Daoy (cell line): ENCODE measurements at regions not wholly inside any gene's neighbourhood (a gene's known extent, or its start where the extent isn't known, plus 50 kb on each side); places are given as distances from the start of the nearest gene placed in this dataset.

Experiments used
- DNase-seq: peaks from one replicate; pipeline ENCODE4 v3.0.0-alpha.2; 2015; ENCODE audit warnings: low read depth

DNA sequence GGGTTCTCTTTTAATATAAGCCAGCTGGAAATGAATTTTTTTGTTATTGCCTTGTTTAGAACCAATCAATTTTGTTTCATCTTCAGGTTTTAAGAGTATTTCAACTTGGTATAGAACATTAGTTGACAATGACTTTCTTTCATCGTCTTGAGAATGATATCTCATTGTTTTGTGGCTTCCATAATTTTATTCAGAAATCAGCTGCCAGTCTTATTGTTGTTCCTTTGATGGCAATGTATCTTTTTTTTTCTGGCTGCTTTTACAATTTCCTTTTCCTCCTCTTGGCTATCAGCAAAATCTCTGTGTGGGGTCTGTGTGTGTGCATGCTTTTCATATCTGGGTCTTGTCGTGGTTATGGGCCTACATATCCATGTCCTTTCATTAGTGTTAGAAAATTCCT lies 1536.4 kb upstream of the TENM3 start:
- no peak for DNase-seq

DNA sequence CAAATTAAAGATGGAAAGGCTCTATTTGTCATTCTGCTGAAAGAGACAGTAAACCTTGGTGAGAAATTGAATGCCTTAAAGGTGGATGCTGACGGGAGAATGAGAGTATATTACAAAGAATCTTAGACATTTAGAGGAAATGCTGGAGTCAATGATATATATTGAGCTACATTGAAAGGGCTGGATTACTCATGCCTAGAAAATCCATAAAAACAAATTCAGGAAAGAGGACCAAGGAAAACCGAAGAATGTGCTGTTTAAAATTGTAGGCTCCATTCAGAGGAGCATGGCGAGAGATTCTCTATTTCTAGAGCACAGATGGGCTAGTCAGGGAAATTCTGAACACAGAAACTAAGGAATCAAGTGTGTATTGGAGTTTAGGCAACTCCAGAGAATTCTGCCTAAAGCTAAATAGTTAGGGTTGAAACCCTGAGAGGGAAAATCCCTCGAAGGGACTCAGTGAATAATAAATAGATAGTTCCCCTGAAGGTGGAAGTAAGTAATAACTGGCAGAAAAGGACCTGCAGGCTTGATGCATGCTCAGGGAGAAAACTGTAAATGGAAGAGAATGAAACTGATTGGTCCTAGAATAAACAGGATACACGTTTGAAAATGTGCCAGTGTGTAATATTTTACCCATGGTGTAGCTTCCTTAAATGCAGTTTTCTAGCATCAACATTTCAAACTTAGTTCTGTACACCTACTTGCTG lies 1532.4 kb upstream of the TENM3 start:
- DNase-seq: no peak

DNA sequence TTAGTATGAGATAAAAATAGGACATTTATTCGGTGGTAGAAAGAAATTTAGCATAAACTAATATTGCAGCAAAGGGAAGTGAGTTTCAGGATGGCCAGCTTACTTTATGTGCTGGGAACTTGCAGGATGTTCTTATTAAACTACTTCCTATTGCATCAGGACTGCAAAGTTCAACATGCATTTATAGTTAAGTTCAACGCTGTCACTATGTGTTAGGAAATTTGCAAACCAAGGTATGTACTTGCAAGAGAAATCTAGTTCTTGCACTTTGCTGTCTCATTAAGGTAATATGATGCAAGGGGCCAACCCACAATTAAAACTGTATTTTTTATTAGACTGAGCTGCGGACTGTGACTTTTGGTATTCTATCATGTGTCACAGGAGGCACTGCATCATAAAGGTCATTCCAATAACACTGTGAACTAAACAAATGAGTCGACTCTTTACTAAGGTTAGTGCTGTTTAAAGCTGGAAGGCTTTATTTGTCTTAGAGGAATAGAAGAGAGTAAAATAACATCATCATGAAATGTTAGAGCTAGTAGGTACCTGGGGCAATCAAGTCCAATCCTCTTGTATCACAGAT lies 1525.7 kb upstream of the TENM3 start:
- DNase-seq: no peak

DNA sequence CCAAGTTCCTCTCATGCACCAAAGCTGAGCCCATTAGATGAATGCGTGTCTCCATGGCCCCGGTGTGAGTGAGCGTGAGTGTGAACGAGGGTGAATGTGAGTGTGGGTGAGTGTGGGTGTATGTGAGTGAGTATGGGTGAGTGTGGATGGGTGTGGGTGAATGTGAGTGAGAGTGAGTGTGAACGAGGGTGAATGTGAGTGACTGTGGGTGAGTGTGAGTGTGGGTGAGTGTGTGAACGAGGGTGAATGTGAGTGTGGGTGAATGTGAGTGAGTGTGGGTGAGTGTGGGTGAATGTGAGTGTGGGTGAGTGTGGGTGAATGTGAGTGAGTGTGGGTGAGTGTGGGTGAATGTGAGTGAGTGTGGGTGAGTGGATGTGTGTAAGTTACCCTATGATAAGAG lies 1521.8 kb upstream of the TENM3 start:
- DNase-seq: no peak

DNA sequence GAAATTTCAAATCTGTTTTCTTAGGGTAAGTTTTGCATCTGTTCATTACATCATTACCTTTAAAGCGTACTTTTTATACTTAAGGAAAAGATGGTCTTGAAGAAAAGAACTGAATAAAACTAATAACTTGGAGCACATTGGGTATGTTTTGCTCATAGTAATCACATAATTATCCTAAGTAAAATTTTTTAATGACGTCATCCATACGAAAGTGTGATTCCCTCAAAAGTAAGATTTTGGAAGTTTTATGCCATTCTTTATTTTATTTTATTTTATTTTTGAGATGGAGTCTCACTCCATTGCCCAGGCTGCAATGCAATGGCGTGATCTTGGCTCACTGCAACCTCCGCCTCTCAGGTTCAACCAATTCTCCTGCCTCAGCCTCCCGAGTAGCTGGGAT lies 1516.6 kb upstream of the TENM3 start:
- no peak for DNase-seq

DNA sequence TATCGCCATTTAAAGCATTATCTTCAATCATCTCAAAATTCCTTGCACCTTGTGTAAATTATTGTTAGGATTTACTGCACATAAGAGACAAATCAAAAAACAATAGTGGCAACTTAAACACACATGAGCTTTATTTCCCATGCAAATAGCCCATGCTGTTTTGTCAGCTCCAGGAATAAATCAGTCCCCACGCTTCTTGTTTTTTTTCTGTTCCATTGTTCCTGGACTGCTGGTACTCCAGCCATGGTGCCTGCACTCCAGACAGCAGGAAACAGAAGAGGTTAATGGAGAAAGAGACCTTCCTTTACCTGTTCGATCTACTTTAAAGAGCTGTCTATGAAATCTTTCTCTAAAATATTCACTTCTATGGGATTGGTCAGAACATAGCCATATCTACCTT lies 1515.7 kb upstream of the TENM3 start:
- no peak for DNase-seq

DNA sequence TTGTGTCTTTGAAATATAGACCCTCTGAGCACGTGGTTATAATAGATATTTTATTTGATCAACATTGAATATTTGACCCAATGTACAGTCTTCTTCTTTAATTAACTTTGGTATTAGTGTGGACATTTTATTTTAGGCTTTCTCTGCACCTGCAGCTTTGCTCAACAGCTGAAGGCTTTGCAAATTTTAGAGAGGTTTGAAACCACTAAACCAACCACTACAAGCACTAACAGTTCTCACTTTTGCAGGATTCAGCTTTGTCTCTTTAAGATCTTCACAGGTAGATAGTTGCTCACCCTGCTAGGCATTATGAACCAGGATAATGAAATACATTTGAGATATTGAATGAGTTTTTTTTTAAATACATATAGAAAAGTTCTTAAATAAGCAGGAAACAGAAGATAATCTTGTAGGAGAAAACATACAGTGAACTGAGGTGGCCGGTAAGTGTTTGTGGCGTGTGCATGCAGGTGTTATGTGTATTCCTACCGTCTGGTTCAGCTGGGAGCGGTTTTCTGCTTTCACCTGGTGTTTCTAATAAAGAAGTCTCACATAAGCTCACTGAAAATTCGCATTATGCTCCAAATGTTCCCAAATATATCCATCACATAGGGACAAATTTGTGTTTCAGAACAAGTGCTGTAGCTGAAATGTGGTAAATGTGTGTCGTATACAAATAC lies 1508.3 kb upstream of the TENM3 start:
- no peak for DNase-seq

DNA sequence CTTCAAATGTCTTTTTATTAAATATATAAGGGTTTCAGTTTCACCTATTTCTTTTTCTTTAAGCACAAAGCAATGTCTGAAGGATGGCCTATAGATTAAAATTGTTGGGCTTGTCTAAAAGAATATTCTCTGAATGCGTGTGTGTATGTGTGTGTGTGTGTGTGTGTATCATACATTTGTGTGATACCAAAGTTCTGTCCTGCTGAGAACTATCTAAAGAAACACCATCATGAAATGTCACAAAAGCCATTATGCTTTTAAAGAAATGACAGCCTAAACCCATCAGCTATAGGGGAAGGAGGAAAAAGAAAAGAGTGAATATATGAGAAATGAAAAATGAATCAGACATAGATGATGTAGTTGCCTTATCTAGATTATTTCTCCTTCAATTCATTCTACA lies 1501.5 kb upstream of the TENM3 start:
- DNase-seq: no peak

DNA sequence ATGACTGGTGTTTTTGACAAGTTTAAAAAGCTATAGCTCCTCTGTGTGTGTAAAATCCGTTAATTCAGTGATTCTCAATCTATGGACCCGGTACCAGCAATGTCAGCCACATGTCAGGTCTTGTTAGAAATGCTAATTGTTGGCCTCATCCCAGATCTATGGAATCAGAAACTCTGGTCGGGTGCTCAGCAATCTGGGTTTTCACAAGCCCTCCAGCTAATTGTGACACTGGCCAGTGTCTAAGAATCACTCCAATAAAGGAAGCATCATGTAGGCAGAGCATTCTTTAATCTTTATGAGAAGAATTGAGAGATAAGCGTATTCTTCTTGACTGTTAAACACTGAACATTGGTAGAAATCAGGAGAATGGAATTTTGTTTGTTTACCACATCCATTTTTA lies 1498.2 kb upstream of the TENM3 start:
- DNase-seq: no peak

DNA sequence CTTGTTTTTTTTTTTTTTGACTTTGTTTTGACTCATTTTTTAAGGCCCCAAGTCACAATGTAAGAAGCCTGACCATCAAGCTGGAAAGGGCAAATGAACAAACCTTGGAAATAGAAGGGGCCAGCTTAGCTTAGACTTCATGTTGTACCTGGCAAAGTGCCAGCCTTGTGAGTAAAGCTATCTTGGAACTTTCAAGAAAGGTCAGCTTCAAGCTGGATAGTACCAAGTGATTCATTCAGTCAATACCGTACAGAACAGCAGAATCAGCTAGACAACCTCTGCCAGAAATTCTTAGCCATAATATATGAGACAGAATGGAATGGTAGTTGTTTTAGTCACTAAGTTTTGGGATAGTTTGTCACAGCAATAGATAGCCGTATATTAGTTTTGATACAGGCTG lies 1492.2 kb upstream of the TENM3 start:
- DNase-seq: peak; percentile 22

DNA sequence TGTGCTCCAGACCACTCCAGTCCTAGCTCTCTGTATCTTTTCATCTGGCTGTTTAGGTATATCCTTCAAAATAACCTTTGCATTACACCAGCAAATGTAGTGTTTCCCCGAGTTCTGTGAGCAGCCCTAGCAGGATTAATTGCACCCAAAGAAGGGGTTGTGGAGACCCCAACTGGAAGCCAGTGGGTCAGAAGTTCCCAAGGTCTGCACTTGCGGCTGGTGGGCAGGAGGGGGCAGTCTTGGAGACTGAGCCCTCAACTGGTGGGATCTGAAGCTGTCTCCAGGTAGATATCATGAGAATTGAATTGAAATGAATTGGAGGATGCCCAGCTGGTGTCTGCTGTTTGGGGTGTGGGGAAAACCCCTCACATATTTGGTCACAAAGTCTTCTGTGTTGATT lies 1485.3 kb upstream of the TENM3 start:
- no peak for DNase-seq

DNA sequence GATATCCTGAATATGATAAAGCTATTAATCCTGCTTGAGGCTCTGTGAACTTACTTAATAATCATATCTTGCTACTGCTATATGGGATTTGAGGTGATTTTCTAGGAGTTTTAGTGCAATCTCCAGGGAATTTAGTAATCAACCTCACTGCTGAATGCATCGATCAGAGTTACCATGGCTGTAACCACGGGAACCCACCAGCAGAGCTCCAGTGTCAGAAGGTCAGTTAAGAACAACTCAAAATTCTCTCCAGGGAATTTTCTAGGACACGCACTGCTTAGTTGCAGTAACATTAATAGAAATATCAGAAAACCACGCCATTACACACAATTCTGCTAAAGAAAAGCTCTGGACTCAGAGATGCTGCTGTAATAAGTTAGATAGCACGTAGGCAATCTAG lies 1477.2 kb upstream of the TENM3 start:
- no peak for DNase-seq

DNA sequence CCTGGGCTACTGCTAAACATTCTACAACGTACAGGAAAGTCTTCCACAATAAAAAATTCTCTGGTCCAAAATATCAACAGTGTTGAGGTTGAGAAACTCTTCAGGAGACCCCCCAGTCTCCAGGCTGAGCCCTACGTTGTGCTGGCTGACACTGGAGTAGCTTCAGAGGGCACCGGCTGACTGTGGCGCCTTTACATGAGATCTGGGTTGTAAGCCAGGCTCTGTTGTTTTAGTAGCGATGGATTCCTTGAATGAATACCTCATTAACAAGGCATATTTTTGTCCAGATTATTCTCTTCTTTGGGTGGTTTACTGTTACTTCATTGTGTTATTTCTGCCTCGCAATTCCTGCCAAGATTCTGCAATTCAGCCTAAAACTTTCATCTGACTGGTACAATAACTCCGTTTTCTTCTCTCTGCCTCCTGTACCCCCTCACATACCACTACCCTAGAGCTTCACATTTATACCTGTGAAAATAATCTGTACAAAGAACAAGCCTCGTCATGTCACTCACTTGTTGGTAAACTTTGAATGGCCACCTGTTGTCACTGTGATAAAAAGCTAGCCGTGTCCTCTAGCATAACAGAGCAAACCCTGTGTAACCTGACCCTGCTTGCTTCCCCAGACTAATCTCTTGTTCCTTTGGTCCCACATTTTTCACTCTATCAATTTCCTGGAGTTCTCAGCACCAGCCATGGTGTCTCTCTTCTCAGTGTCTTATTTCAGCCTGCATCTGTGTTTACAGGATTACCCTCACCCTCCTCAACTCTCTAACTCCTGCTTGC lies 1476.1 kb upstream of the TENM3 start:
- DNase-seq: no peak

DNA sequence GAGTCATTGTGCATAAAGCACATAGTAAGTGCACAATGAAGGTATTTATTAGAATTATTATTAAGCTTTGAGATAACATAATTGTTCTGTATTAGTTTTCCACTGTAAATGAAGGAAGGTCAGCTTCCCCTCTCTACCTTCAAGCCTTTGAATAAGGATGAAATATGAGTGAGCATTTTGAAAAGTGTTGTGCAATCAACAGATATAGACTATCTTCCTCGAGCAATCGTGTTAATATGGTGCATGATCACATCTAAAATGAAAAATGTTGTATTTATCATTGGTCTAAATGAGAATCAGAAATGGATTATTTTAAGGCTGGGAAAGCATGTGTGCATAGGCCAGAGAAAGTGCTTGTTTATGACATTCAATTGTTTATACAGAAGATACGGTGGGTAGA lies 1474.6 kb upstream of the TENM3 start:
- no peak for DNase-seq

DNA sequence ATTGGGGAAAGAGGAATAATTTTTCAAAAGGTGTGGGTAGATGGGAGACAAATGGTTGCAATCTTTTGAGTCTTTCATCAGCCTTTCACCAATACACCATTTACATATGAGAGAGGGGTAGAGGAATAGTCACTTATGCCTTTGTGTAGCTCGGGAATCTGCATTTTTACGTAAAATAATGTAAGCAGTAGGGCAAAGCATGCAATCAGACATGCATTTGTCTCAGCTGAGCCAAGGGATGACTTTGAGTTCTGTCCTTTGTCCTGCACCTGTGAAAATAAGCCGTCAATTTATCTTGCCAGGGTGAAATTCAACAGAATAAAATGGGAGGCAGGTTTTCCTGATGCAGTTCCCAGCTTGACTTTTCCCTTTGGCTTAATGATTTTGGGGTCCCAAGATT lies 1473.4 kb upstream of the TENM3 start:
- no peak for DNase-seq

DNA sequence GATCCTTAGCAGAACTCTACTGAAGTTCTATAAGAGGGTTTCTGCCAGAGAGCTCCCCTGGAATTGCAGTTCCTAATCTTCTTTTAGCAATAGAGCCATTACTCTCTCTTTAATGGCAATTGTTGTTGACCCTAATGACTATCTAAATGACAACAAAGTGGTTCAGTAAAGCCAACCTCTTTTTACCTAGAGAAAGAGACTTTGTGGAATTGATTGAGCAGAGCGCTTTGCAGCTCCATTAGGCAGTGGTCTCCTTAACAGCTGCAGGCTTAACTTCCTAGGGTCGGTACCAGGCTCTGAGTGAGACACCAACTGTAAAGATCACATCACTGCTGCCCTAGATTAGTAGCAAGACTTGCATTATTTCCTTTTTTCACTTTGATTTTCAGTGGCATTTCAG lies 1472.9 kb upstream of the TENM3 start:
- DNase-seq: no peak

DNA sequence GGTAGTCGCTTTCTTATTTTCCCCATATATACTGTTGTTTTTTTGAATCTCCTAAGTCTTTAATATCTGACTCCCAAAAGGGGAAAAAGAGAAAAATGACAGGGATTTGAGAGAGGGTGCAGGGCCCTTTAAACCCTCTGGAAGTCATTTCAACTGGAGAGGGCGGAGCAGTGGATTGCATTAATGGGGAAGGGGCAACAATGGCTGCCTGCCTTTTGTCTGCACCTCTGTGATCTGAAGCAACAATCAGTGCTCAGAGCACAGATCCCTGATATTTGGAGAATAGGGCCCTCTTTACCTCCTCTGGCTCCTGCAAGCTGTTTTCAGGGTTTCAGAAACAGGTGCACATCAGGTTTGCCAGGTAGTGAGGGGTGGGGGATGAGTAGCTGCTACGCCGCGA lies 1458.3 kb upstream of the TENM3 start:
- DNase-seq: no peak

DNA sequence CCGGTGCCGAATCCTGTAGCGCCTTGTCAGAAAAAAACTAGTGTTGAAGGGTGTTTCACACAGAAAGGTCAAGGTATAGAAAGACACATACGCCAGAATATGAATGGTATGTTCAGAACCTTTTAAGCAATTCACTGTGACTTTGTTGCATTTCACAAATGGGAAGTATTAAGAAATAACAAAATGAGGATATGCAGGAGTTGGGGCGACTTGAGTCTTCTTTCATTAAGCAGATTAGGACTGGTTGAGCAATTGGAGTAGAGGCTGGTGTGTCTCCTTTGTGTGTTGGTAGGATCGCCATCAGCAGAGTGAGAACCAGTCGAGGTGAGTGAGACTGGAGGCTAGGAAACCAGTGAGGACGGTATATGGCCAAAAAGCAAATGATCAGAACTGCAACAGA lies 1454.5 kb upstream of the TENM3 start:
- no peak for DNase-seq

DNA sequence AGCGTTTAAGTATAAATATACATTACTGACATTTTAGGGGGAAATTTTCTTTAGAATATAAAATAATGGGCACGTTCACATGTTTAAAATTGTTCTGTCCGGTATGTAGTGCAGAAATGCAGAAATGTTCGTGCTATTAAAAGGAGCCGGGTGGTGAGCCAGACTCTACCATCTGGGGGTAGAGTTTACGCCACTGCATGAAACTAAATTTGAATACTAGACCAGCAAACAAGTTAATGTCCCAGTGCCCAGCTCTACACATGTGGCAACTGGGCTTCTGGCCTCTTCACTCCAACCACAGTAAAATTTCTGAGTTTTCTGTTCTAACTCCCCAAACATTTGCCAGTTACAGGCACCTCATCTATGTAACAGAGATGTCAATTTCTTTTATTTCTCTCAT lies 1453.3 kb upstream of the TENM3 start:
- no peak for DNase-seq

DNA sequence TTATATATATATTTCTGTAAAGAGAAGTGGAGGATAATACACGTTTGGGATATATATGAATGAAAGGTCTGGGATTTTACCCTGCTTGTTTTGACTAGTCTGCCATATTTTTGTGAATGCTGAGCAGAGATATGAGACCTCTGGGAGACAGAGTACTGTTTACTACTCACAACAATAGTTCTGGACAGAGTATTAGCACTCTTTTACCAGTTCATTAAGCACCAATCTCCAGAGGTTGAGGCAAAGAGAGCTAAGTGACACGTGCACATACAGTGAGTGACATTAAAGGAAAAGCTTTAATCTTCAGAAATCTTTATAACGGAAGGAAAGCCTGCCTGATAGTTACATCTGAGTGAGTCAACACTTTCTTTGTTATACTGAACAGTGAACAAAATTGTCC lies 1452.7 kb upstream of the TENM3 start:
- DNase-seq: no peak

DNA sequence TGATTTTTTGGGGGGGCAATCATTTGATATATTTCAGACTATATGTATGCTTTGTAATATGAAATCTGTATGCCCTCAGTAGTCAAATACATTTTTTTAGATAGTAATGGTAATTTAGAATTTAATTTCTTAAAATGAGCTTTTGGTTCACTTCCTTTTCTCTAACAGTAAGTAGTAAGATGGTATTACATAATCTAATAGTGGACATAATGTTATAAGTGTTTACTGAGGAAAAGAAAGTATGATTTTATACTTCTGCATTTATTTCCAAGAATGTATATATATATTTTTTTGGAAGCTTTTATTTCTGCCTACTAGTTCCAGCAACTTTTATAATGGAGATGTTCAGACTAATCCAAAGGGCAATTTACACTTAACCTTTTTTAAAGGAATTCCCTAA lies 1450.7 kb upstream of the TENM3 start:
- DNase-seq: no peak

DNA sequence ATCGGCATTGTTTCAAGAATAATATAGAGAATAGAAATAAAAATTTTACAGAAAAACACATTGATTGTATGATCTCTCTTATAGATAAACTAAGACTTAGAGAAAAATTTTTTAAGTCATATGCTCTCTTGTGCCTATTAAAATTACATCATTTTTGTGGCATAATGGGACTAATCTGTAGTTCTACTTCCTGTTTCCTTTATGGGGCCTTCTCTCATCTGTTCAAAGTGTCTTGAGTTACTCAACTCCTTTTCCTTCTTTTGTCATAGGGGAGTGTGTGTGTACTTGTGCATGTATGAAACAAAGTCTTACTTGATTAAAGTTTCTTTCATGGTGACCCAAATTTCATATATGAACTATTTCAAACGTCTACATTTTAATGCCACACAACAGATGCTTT lies 1448.9 kb upstream of the TENM3 start:
- DNase-seq: no peak
